ENCODE measurements at regions not wholly inside any gene's neighbourhood (a gene's known extent, or its start where the extent isn't known, plus 50 kb on each side); places are given as distances from the start of the nearest gene placed in this dataset.

GRCh38 chr18:72456802-72457201 lies 87.3 kb downstream of the CBLN2 start:
- no peak overlapping the region for H2AFZ ChIP-seq (ENCODE audit: low read length)
- H3K9ac ChIP-seq (ENCODE audit: insufficient read depth, low read depth, low read length) = no peak overlapping the region
- in situ Hi-C loops (cut with HindIII; ENCODE audit: extremely low pct_ligation_motif_present, low pct_unique_long_range_greater_than_20kb) (no loop called here), intact Hi-C loops (cut with micrococcal nuclease; ENCODE audit: unreplicated experiment) (no loop called here)
- H3K79me2 ChIP-seq (ENCODE audit: insufficient read depth, low read length) = no peaks in the 10 kb centered on the region
- ATAC-seq = no peak
- peaks cover 44% of the 10 kb centered on the region for H3K9me3 ChIP-seq (ENCODE audit: low read length)
- no peaks in the 10 kb centered on the region for H3K4me1 ChIP-seq (ENCODE audit: insufficient read depth, low read length)
- ChIA-PET CTCF (ENCODE audit: low intra/inter-chr PET ratio, low total read pairs) (no interaction called here), POLR2A (no interaction called here)
- FAIRE-seq = no peak
- TF ChIP-seq ZBTB40 (IDR thresholded peaks at IDR 0.05) = no peak
- no peak for TF ChIP-seq ZBTB40 (CRISPR knock-in tag; IDR thresholded peaks at IDR 0.05)
- no peak for TF ChIP-seq THAP11 (CRISPR knock-in tag; IDR thresholded peaks at IDR 0.05)
- TF ChIP-seq TFDP1 (CRISPR knock-in tag; IDR thresholded peaks at IDR 0.05; ENCODE audit: borderline replicate concordance) = no peak
- TF ChIP-seq TRIM22 (IDR thresholded peaks at IDR 0.05) = no peak
- no peak for TF ChIP-seq ZC3H4 (CRISPR knock-in tag; IDR thresholded peaks at IDR 0.05; ENCODE audit: borderline replicate concordance)
- TF ChIP-seq IKZF5 (CRISPR knock-in tag; IDR thresholded peaks at IDR 0.05) = no peak
- no peak for DNase-seq (ENCODE audit: low spot score)
- H3K4me3 ChIP-seq (replicated peaks in 1 of 3; ENCODE audit: insufficient read depth in 1 of 3, low read depth in 2 of 3, low read length in 3 of 3) = no peak overlapping the region
- H3K36me3 ChIP-seq (replicated peaks in 1 of 2; ENCODE audit: control insufficient read depth in 1 of 2, insufficient read depth in 2 of 2, low read length in 2 of 2) = no peaks in the 10 kb centered on the region
- no peak overlapping the region for H3K4me2 ChIP-seq (ENCODE audit: low read depth, low read length)
- BruUV-seq (replicated peaks) = no TSS peak
- no peaks in the 10 kb centered on the region for H4K20me1 ChIP-seq (ENCODE audit: insufficient read depth, low read length)
- 50% methylated on average over 1 of the region's 1 CpG for WGBS (ENCODE audit: low lambda C conversion rate)
- no peak overlapping the region for H3K27ac ChIP-seq (ENCODE audit: extremely low read length, insufficient read depth, low read length)
- no peaks in the 10 kb centered on the region for H3K27me3 ChIP-seq (ENCODE audit: control insufficient read depth in 1 of 2, insufficient read depth in 2 of 2, low read length in 2 of 2)

Measured in HepG2 (cell line).